ENCODE measurements at regions not wholly inside any gene's neighbourhood (a gene's known extent, or its start where the extent isn't known, plus 50 kb on each side); places are given as distances from the start of the nearest gene placed in this dataset.
"Not testable (repeated sequence)": the region's sequence is repeated elsewhere in the genome, so short reads cannot be mapped to it uniquely, and the experiment has no call there.

GRCh38 chr6:131436358-131436757 lies 136.7 kb upstream of the ARG1 start:
- H3K27ac ChIP-seq (ENCODE audit: low read length), result no peak overlapping the region
- no peaks in the 10 kb centered on the region for H3K27me3 ChIP-seq (ENCODE audit: low read depth, low read length)
- H3K4me3 ChIP-seq (ENCODE audit: low read length), result no peak overlapping the region
- TF ChIP-seq, protein P1, sequence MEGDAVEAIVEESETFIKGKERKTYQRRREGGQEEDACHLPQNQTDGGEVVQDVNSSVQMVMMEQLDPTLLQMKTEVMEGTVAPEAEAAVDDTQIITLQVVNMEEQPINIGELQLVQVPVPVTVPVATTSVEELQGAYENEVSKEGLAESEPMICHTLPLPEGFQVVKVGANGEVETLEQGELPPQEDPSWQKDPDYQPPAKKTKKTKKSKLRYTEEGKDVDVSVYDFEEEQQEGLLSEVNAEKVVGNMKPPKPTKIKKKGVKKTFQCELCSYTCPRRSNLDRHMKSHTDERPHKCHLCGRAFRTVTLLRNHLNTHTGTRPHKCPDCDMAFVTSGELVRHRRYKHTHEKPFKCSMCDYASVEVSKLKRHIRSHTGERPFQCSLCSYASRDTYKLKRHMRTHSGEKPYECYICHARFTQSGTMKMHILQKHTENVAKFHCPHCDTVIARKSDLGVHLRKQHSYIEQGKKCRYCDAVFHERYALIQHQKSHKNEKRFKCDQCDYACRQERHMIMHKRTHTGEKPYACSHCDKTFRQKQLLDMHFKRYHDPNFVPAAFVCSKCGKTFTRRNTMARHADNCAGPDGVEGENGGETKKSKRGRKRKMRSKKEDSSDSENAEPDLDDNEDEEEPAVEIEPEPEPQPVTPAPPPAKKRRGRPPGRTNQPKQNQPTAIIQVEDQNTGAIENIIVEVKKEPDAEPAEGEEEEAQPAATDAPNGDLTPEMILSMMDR (IDR thresholded peaks at IDR 0.05; ENCODE audit: low read depth, low read length), result no peak
- no peak for TF ChIP-seq EZH2phosphoT487 (IDR thresholded peaks at IDR 0.05; ENCODE audit: low read depth)
- H3K4me1 ChIP-seq (ENCODE audit: low read length), result no peaks in the 10 kb centered on the region
- H3K9ac ChIP-seq (ENCODE audit: low read length), result no peak overlapping the region
- no peak overlapping the region for H3K4me2 ChIP-seq (ENCODE audit: low read length)
- H2AFZ ChIP-seq (ENCODE audit: low read depth, low read length), result no peak overlapping the region
- no peaks in the 10 kb centered on the region for H3K36me3 ChIP-seq (replicated peaks; ENCODE audit: low read depth, low read length)
- H3K9me3 ChIP-seq (ENCODE audit: insufficient read depth, low read length), result no peaks in the 10 kb centered on the region
- no peaks in the 10 kb centered on the region for H4K20me1 ChIP-seq (ENCODE audit: insufficient read depth, low read length)
- H3K79me2 ChIP-seq (ENCODE audit: low read length), result no peaks in the 10 kb centered on the region

GRCh38 chr6:131443014-131443413 lies 130.0 kb upstream of the ARG1 start:
- Histone ChIP-seq H3K4me3 (ENCODE audit: low read length) (no peak overlapping the region), H3K79me2 (ENCODE audit: low read length) (no peaks in the 10 kb centered on the region), H3K4me2 (ENCODE audit: low read length) (no peak overlapping the region), H3K36me3 (replicated peaks; ENCODE audit: low read depth, low read length) (no peaks in the 10 kb centered on the region), H3K9me3 (ENCODE audit: insufficient read depth, low read length) (no peaks in the 10 kb centered on the region), H2AFZ (ENCODE audit: low read depth, low read length) (no peak overlapping the region), H3K27ac (ENCODE audit: low read length) (no peak overlapping the region), H3K4me1 (ENCODE audit: low read length) (no peaks in the 10 kb centered on the region), H3K9ac (ENCODE audit: low read length) (no peak overlapping the region), H3K27me3 (ENCODE audit: low read depth, low read length) (no peaks in the 10 kb centered on the region), H4K20me1 (ENCODE audit: insufficient read depth, low read length) (no peaks in the 10 kb centered on the region)
- no peak for TF ChIP-seq EZH2phosphoT487 (IDR thresholded peaks at IDR 0.05; ENCODE audit: low read depth)
- TF ChIP-seq, protein P1 (IDR thresholded peaks at IDR 0.05; ENCODE audit: low read depth, low read length), result no peak

DNA sequence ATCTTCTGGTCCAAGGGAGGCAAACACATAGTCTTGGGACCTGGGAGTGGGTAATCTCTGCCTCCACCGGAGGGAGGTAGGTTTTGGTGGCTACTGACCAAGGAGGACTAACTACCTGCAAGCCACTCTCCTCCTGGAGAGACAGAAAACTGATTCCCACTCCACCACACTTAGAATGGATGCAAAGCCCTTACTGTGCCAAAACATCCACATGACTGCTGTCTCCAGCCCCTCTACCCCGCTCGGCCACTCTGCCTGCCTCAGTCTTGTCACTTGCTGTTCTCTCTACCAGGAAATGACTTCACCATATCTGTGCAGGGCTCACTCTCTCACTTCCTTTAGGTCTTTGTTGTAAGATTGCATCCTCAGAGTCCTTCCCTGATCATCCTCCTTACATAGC lies 129.5 kb upstream of the ARG1 start:
- Histone ChIP-seq H3K36me3 (replicated peaks; ENCODE audit: low read depth, low read length) (no peaks in the 10 kb centered on the region), H3K9ac (ENCODE audit: low read length) (no peak overlapping the region), H3K4me3 (ENCODE audit: low read length) (no peak overlapping the region), H3K27me3 (ENCODE audit: low read depth, low read length) (no peaks in the 10 kb centered on the region), H3K4me2 (ENCODE audit: low read length) (no peak overlapping the region), H3K27ac (ENCODE audit: low read length) (no peak overlapping the region), H3K4me1 (ENCODE audit: low read length) (no peaks in the 10 kb centered on the region), H3K79me2 (ENCODE audit: low read length) (no peaks in the 10 kb centered on the region), H4K20me1 (ENCODE audit: insufficient read depth, low read length) (no peaks in the 10 kb centered on the region), H3K9me3 (ENCODE audit: insufficient read depth, low read length) (no peaks in the 10 kb centered on the region), H2AFZ (ENCODE audit: low read depth, low read length) (no peak overlapping the region)
- TF ChIP-seq, protein P1 (IDR thresholded peaks at IDR 0.05; ENCODE audit: low read depth, low read length), result no peak
- TF ChIP-seq EZH2phosphoT487 (IDR thresholded peaks at IDR 0.05; ENCODE audit: low read depth), result no peak

GRCh38 chr6:131445356-131445755 lies 127.7 kb upstream of the ARG1 start:
- H3K4me1 ChIP-seq (ENCODE audit: low read length); H3K27ac ChIP-seq (ENCODE audit: low read length); H3K4me3 ChIP-seq (ENCODE audit: low read length); H3K9me3 ChIP-seq (ENCODE audit: insufficient read depth, low read length); H3K36me3 ChIP-seq (replicated peaks; ENCODE audit: low read depth, low read length); H2AFZ ChIP-seq (ENCODE audit: low read depth, low read length); H4K20me1 ChIP-seq (ENCODE audit: insufficient read depth, low read length); H3K4me2 ChIP-seq (ENCODE audit: low read length); H3K27me3 ChIP-seq (ENCODE audit: low read depth, low read length); H3K79me2 ChIP-seq (ENCODE audit: low read length); H3K9ac ChIP-seq (ENCODE audit: low read length): not testable (repeated sequence)

GRCh38 chr6:131450861-131451260 lies 122.2 kb upstream of the ARG1 start:
- Histone ChIP-seq H3K36me3 (replicated peaks; ENCODE audit: low read depth, low read length) (no peaks in the 10 kb centered on the region), H3K27ac (ENCODE audit: low read length) (no peak overlapping the region), H3K9me3 (ENCODE audit: insufficient read depth, low read length) (no peaks in the 10 kb centered on the region), H2AFZ (ENCODE audit: low read depth, low read length) (no peak overlapping the region), H3K4me1 (ENCODE audit: low read length) (no peaks in the 10 kb centered on the region), H3K4me2 (ENCODE audit: low read length) (no peak overlapping the region), H3K79me2 (ENCODE audit: low read length) (no peaks in the 10 kb centered on the region), H3K9ac (ENCODE audit: low read length) (no peak overlapping the region), H4K20me1 (ENCODE audit: insufficient read depth, low read length) (no peaks in the 10 kb centered on the region), H3K27me3 (ENCODE audit: low read depth, low read length) (no peaks in the 10 kb centered on the region), H3K4me3 (ENCODE audit: low read length) (no peak overlapping the region)
- TF ChIP-seq, protein P1 (IDR thresholded peaks at IDR 0.05; ENCODE audit: low read depth, low read length), result no peak
- TF ChIP-seq EZH2phosphoT487 (IDR thresholded peaks at IDR 0.05; ENCODE audit: low read depth), result no peak
